HCT116 (cell line): ENCODE measurements at regions not wholly inside any gene's neighbourhood (a gene's known extent, or its start where the extent isn't known, plus 50 kb on each side); places are given as distances from the start of the nearest gene placed in this dataset.

ENCODE experiments used
- ATAC-seq: fragments of 200-7000 bp; cut with Tn5 transposase; 2 replicates; pipeline ENCODE4 v1.9.1; 2020; ENCODE audit warnings: mild to moderate bottlenecking, moderate library complexity
- BruUV-seq: library from RNA; stranded (reverse); fragments of 400-500 nt; replicated peaks from 2 replicates; lab custom pipeline; 2021; lab: Mats Ljungman, UMichigan
- CTCF ChIA-PET: fragments of 300-600 bp; sonication (Branson Sonifier 250); formaldehyde crosslinking; loops from one replicate; lab custom pipeline; 2021; ENCODE audit warnings: antibody characterized with exemption; lab: Charles Lee
- POLR2A ChIA-PET: fragments of 300-600, 350-600 bp; sonication (Branson Sonifier 250); formaldehyde crosslinking; loops from one replicate; lab custom pipeline; 2021; ENCODE audit warnings: antibody characterized with exemption; lab: Charles Lee
- RAD21 ChIA-PET, 2 experiments: fragments of 300-600 bp; sonication (Branson Sonifier 250); formaldehyde crosslinking; loops; one replicate each; lab custom pipeline; 2023; ENCODE audit warnings: low total read pairs in 2 of 2; ENCODE audit not compliant: uncharacterized antibody in 2 of 2, unreplicated experiment in 2 of 2, low non-redundant PET in 1 of 2; lab: Charles Lee
- DNase-seq: peaks from one replicate; pipeline ENCODE4 v3.0.0-alpha.2; 2010; ENCODE audit warnings: low read depth, low spot score
- H2AFZ ChIP-seq: fragments of 200-600 bp; shearing (Covaris generic), sonication (generic); 2 replicates; pipeline ENCODE4 v1.6.1; 2017; ENCODE audit warnings: low read depth, mixed run types, mixed read lengths, antibody characterized with exemption, low read length; ENCODE audit not compliant: poor library complexity, severe bottlenecking
- H3K27ac ChIP-seq: 2 replicates; pipeline ENCODE4 v1.5.1; 2012; ENCODE audit warnings: low read depth, low read length
- H3K27me3 ChIP-seq: fragments of 200-600 bp; sonication (generic); 2 replicates; pipeline ENCODE4 v1.6.1; 2016; ENCODE audit warnings: mixed run types, low read length, mixed read lengths; ENCODE audit not compliant: insufficient read depth
- H3K36me3 ChIP-seq, 2 experiments: fragments of 200-500 bp in 1 of 2; fragments of 200-600 bp in 1 of 2; sonication (Bioruptor generic) in 1 of 2; sonication (generic) in 1 of 2; 2 replicates each; pipeline versions ENCODE4 v1.5.1 to v1.6.1; 2014 to 2016; ENCODE audit warnings: low read length in 2 of 2, inconsistent platforms in 1 of 2, mixed read lengths in 1 of 2, mixed run types in 1 of 2; ENCODE audit not compliant: insufficient read depth in 2 of 2, control insufficient read depth in 1 of 2
- H3K4me1 ChIP-seq, 2 experiments: fragments of 200-600 bp in 1 of 2; sonication (generic) in 1 of 2; 2 replicates each; pipeline versions ENCODE4 v1.5.1 to v1.6.1; 2012 to 2017; ENCODE audit warnings: low read length in 2 of 2, inconsistent platforms in 1 of 2, mild to moderate bottlenecking in 1 of 2, mixed read lengths in 1 of 2, mixed run types in 1 of 2, moderate library complexity in 1 of 2; ENCODE audit not compliant: insufficient read depth in 2 of 2, control insufficient read depth in 1 of 2
- H3K4me2 ChIP-seq: fragments of 200-600 bp; sonication (generic); 2 replicates; pipeline ENCODE4 v1.6.1; 2017; ENCODE audit warnings: mixed run types, low read length, mixed read lengths
- H3K4me3 ChIP-seq, 2 experiments: fragments of 200-600 bp in 1 of 2; sonication (generic) in 1 of 2; replicated peaks in 1 of 2; 2 replicates each; pipeline ENCODE4 v1.5.1; 2011 to 2016; ENCODE audit warnings: low read length in 2 of 2, control low read depth in 1 of 2, low read depth in 1 of 2, mild to moderate bottlenecking in 1 of 2, mixed read lengths in 1 of 2, mixed run types in 1 of 2
- H3K79me2 ChIP-seq: fragments of 200-600 bp; sonication (generic); 2 replicates; pipeline ENCODE4 v1.6.1; 2017; ENCODE audit warnings: mild to moderate bottlenecking, mixed run types, low read length, moderate library complexity, mixed read lengths; ENCODE audit not compliant: insufficient read depth
- H3K9ac ChIP-seq: fragments of 200-600 bp; sonication (generic); 2 replicates; pipeline ENCODE4 v1.6.1; 2016; ENCODE audit warnings: low read length, mixed read lengths
- H3K9me2 ChIP-seq: fragments of 200-600 bp; sonication (generic), shearing (Covaris generic); 2 replicates; pipeline ENCODE4 v1.6.1; 2017; ENCODE audit warnings: mixed run types, mild to moderate bottlenecking, moderate library complexity; ENCODE audit not compliant: insufficient read depth
- H3K9me3 ChIP-seq, 2 experiments: fragments of 200-500 bp in 1 of 2; fragments of 200-600 bp in 1 of 2; sonication (Bioruptor generic) in 1 of 2; sonication (generic) in 1 of 2; 2 replicates each; pipeline ENCODE4 v1.6.1; 2014 to 2017; ENCODE audit warnings: low read length in 2 of 2, mixed read lengths in 2 of 2, inconsistent platforms in 1 of 2, low read depth in 1 of 2, mild to moderate bottlenecking in 1 of 2, mixed run types in 1 of 2, moderate library complexity in 1 of 2; ENCODE audit not compliant: control insufficient read depth in 1 of 2, insufficient read depth in 1 of 2
- H4K20me1 ChIP-seq: fragments of 200-600 bp; sonication (generic), shearing (Covaris generic); 2 replicates; pipeline ENCODE4 v1.6.1; 2017; ENCODE audit warnings: mixed run types, mild to moderate bottlenecking, moderate library complexity; ENCODE audit not compliant: insufficient read depth
- ATF3 ChIP-seq: IDR thresholded peaks from 2 replicates; pipeline ENCODE4 v1.6.1; 2012
- FOSL1 ChIP-seq: IDR thresholded peaks from 2 replicates; pipeline ENCODE4 v1.6.1; 2012; ENCODE audit warnings: low read depth
- TCF7L2 ChIP-seq: IDR thresholded peaks from 2 replicates; pipeline ENCODE4 v1.7.0; 2011; ENCODE audit warnings: borderline replicate concordance, inconsistent platforms; ENCODE audit not compliant: insufficient read depth, insufficient read length; ENCODE audit errors: extremely low read depth
- YY1 ChIP-seq: IDR thresholded peaks from 2 replicates; pipeline ENCODE4 v1.6.1; 2011; ENCODE audit warnings: low read length, low read depth, moderate library complexity, mild to moderate bottlenecking; ENCODE audit not compliant: insufficient replicate concordance; ENCODE audit errors: extremely low read depth
- ZFX ChIP-seq: fragments of 450-650 bp; IDR thresholded peaks from 2 replicates; pipeline ENCODE4 v1.6.1; 2017
- ZNF274 ChIP-seq: fragments of 200-500 bp; sonication (Bioruptor generic); IDR thresholded peaks from 2 replicates; pipeline ENCODE4 v1.6.1; 2014; ENCODE audit warnings: mild to moderate bottlenecking, low read depth, low read length, inconsistent platforms
- intact Hi-C: fragments of 100-400 bp; cut with micrococcal nuclease; formaldehyde crosslinking; loops from 2 replicates; pipeline ENCODE4 v1.10.0; 2022

- CTCF ChIA-PET, result no interaction called here
- RAD21 ChIA-PET, result no interaction called here
- TF ChIP-seq TCF7L2, result no peak
- TF ChIP-seq FOSL1, result no peak
- TF ChIP-seq ZNF274, result no peak
- TF ChIP-seq YY1, result no peak
- TF ChIP-seq, all 23 proteins: peak for 0
These were observed 54.3 kb upstream of the AGTR1 start for GRCh38 chr3:148643389-148643840.

DNA sequence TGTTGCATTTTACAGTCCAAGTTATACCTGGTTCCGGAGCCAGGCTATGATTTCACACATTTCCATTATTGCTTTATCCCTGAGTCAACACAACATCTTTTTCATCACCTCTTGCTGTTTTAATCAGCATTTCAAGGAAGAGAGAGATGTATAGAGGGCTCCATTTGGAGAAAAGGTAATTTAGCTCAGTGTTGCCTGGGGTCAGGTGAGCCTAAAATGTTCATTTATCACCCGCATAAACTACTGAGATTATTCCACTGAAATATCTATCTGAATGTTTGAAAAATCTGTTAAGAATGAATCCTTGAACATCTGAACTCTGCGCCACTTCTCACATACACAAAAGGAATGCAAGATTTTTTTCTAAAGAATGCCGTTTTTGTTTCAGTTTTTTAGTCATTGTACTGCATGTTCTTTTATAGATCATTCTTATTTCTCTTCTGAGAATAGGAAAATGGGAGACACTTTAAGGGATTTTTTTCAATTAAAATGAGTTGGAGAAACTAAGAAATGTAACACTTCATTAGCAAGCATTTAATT, 51.5 kb upstream of the AGTR1 start:
- intact Hi-C loops, result no loop called here
- CTCF ChIA-PET, result no interaction called here
- Histone ChIP-seq H2AFZ (peak overlapping the region; percentile 24), H3K4me1 (peaks cover 6 to 24% of the 10 kb centered on the region in 2 experiments), H3K4me2 (no peak overlapping the region), H3K4me3 (no peak overlapping the region), H3K36me3 (no peaks in the 10 kb centered on the region), H3K79me2 (no peaks in the 10 kb centered on the region), H3K9me2 (no peaks in the 10 kb centered on the region), H3K9ac (no peak overlapping the region), H3K27ac (no peak overlapping the region), H3K9me3 (no peaks in the 10 kb centered on the region)
- no TSS peak for BruUV-seq
- DNase-seq, result no peak
- ATAC-seq, result no peak
- POLR2A ChIA-PET, result no interaction called here
- TF ChIP-seq ZFX (no peak), YY1 (no peak), ATF3 (no peak)
- TF ChIP-seq, all 23 proteins: peak for 0
- RAD21 ChIA-PET, result no interaction called here
- H4K20me1 ChIP-seq, result no peaks in the 10 kb centered on the region
- no peaks in the 10 kb centered on the region for H3K27me3 ChIP-seq

More at GRCh38 chr3:148643389-148643840, 54.3 kb upstream of the AGTR1 start:
- Histone ChIP-seq H3K4me2 (no peak overlapping the region), H3K27me3 (no peaks in the 10 kb centered on the region), H3K36me3 (no peaks in the 10 kb centered on the region), H3K9ac (no peak overlapping the region), H3K27ac (no peak overlapping the region), H3K4me3 (no peak overlapping the region), H3K4me1 (peaks cover 6 to 13% of the 10 kb centered on the region in 2 experiments), H3K9me3 (no peaks in the 10 kb centered on the region), H3K9me2 (no peaks in the 10 kb centered on the region), H3K79me2 (no peaks in the 10 kb centered on the region), H2AFZ (peak overlapping the region; percentile 69), H4K20me1 (no peaks in the 10 kb centered on the region)
- POLR2A ChIA-PET, result no interaction called here
- ATAC-seq (no peak), DNase-seq (no peak)
- intact Hi-C loops, result no loop called here
- BruUV-seq, result no TSS peak
